HG02885 (cell line): ENCODE measurements at regions not wholly inside any gene's neighbourhood (a gene's known extent, or its start where the extent isn't known, plus 50 kb on each side); places are given as distances from the start of the nearest gene placed in this dataset.

Experiments
- ATAC-seq: cut with Tn5 transposase; IDR thresholded peaks from one replicate; pipeline ENCODE4 v1.9.1; 2021; ENCODE audit warnings: mild to moderate bottlenecking; ENCODE audit not compliant: unreplicated experiment, poor library complexity

DNA sequence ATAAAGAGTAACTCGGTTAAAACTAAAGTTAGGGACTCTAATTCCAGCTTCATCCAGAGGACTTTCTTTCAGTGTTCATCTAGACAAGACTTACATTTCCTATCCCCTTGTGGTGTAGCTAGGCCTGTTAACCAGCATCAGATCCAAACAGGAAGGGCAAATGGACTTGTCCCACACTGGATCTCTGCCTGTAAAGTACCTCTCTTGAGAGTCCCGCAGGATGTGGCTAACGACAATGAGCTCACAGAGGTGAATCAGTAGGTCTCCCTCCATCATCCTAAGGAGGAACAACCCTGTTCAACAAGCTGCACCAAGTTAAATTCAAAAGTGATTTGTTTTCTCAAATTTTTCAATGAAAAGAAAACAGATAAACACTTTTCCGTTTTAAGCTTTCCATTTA is 412.3 kb upstream of the RGPD4 start:
- ATAC-seq, result no peak

- ATAC-seq, result no peak
Measured at GRCh38 chr2:107418708-107419107, 408.0 kb upstream of the RGPD4 start.

GRCh38 chr2:107419191-107419590 is 407.5 kb upstream of the RGPD4 start:
- no peak for ATAC-seq

DNA sequence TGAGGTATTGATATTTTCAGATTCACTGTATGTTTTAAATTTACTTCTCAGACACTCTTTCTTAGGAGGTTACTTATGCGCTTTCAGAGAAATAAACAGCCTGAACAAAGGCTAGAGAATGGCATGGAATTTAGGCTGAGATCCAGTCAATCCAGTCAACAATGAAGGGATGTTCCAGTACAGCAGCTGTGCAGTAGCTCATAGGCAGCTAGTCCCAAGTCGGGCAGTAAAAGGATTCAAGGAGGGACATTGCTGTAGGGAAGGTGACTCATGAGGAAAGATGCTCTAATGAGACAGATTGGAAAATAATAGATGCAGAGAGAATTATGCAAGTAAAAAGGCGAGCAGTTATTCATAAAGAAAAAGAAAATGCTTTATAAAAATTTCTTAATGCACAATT is 397.9 kb upstream of the RGPD4 start:
- ATAC-seq, result no peak

DNA sequence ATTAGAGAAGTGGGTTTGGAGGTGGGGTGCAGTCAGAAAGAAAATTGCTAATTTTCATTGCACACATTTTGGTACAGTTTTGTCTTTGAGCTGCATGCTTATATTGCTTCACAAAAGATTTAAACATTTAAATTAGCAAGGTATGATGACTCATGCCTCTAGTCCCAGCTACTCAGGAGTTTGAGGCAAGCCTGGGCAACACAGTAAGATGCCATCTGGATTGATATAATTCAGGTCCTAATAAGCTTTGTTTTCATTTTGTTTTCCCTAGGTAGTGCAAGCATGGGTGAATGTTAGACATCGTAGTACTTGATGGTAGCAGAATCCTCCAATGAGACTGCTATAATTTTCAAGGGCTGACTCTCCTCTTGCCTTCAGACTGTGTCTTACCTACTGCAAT is 396.7 kb upstream of the RGPD4 start:
- no peak for ATAC-seq

DNA sequence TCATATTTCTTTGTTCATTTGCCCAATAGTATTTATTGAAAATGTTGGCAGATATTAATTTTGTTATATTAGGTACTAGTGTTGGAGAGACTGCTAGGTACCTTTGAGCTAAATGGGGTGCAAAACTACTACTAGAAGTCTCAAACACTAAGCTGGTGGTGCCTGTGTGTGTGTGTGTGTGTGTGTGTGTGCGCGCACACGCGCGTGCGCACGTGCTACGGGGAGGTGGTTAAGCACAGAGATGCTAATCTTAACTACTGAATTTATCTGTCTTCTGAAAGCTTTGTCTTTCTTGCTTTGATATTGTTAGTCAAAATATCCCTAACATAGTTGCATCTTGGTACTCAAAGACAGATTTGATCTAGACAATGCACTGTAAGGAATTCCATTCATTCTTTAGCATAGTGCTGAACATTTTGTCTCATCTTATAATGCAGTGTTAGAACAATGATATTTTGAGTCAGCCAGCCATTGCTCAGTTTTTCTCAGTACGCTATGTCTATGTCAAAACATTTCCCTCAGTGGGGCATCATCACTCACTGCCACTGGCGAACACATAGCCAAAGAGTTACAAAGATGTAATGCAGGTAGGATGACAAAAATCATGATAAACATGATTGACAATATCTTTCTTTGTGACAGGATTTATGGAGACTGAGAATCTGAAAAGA is 396.0 kb upstream of the RGPD4 start:
- ATAC-seq, result no peak

DNA sequence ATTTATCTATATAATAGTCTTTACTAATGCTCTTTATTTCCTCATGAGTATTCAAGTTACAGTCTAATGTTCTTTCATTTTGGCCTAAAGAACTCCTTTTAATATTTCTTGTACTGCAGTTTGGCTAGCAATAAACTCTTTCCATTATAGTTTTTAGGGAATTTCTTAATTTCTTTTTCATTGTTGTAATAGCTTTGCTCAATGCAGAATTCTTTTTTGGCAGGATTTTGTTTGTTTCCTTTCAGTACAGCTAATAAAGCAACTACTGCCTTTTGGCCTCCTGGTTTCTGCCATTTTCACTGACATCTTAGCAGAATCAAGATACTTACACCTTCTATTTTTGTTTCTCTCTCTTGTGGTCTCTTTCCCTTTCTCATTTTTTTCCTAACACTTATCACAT is 390.4 kb upstream of the RGPD4 start:
- no peak for ATAC-seq

DNA sequence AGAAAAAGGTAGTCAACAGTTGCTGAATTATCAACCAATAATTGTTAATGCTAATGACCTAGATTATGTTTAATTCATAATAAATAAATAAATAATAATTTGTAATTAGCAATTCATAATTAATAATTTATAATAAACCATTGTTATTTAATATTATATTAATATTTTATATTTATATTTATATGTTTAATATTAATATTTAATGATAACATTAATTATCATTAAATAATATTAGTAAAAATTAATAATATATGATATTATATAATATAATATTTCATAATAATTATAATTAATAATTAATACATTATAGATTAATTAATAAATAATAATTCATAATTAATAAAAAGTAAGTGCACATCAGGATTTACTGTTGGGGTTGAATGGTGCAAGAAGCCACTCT is 389.4 kb upstream of the RGPD4 start:
- ATAC-seq, result no peak

DNA sequence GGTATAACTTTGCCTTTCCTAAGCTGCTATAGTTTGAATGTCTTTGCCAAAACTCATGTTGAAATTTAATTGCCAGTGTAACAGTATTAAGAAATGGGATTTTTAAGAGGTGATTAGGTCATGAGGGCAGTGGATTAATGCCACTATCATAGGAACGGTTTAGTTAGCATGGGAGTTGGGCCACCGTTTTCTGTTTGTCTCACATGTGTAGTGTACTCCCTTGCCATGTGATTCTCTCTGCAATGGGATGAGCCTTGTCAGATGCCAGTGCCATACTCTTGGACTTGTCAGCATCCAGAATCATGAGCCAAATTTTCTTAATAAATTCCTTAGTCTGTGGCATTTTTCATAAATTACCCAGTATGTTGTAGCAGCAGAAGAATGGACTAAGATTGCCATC is 388.9 kb upstream of the RGPD4 start:
- no peak for ATAC-seq

DNA sequence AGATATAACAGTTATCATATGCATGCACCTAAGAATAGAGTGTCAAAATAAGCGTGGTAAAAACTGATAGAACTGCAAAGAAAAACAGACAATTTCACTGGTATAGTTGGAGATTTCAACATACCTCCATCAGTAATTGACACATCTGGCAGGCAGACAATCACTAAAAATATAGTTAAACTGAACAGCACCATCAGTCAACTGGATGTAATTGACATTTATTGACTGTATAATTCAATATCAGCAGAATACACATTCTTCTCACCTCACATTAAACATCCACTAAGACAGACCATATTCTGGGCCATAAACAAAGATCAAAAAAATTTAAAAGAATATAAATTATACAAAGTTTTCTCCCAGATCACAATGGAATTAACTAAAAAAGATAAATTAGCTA is 378.5 kb upstream of the RGPD4 start:
- no peak for ATAC-seq

DNA sequence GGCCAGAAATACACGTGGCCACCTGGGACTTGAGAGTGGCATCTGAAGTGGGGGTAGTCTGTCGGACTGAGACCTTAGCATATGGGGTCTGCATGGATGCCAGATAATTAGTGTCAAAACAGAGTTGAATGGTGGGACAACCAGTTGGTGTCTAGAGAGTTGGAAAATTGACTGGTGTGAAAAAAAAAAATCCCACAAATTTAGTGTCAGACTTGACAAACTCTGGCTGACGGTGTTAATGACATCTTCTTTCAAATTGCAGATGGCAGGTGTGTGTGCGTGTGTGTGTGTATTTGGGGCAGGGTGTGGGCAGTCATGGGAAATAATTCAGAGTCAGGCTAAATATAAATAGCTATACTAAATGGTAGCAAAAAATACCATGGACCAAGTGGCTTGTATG is 365.4 kb upstream of the RGPD4 start:
- ATAC-seq, result no peak

- no peak for ATAC-seq
Measured at GRCh38 chr2:107462181-107462580, 364.5 kb upstream of the RGPD4 start.

DNA sequence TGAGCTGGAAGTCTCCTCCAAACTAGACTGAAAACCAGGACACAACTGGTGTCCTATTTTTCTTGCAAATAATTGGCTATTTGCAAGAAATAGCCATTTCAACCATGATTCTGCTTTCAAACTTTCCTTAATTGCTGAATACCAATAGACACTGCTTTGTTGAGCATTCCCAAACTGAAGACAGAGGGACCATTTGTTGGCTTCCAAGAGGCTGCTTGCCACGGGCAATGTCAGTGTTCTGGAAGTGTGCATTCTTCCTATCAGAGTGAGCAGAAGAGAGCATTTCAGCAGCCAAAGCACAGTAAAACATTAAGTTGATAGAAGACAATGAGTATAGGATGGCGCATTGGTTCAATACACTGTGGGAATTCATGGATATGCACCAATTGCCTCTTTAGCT is 360.5 kb upstream of the RGPD4 start:
- no peak for ATAC-seq

DNA sequence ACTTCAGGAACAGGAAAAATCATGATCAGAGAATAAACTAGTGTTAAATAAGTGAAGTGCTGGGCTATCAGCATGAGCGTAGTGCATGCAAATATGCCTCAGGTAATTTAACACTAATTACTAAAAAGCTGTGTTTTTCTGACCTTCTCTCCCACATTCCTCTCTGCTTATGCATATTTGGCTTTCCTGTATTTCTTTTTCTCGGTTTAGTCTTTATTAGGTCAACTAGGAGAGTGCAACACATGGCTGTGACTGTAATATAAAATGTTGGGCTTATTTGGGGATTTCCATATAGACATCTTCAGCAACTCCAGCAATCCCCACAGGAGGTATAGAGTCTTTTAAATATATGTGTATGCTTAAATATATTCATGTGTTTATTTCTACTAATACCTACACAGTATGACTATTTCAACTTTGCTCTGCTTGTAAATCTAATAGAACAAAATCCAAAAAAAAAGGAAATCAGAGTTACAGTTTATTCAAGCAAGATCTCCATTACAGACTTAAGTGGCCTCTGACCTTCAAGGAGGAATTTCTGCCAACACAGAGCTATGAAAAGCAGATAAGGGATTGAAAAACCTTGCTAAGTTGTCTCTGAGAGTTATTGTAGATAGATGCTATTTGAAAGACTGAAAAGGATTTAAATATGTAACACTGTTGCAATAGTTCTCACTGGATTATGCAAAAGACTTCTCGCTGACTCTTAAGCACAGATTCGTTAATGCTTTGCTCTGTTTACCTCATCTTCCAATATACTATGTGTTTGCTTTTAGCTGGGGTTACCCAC is 359.5 kb upstream of the RGPD4 start:
- ATAC-seq, result no peak

- no peak for ATAC-seq
Measured at GRCh38 chr2:107469437-107469995, 357.2 kb upstream of the RGPD4 start.

DNA sequence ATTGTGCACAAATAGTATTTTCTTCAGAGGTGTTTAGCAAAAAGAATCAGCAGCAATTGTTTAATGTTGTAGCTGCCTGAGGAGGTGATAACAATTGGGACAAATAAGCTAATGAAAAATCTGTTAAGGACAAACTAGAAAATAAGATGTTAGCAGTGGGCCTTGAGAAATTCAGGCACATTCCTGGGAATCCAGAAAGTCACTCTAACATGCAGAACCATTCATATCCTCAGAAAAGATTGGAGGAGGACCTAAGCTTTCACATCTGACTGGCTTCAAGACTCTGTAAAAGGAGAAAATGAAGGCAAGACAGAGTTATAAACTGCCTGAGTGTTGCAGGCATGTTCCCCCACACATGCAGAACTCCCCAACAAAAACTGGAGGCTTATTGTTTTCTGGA is 353.5 kb upstream of the RGPD4 start:
- ATAC-seq, result no peak

- no peak for ATAC-seq
Measured at GRCh38 chr2:107475859-107476258, 350.8 kb upstream of the RGPD4 start.

GRCh38 chr2:107502539-107502938 is 324.2 kb upstream of the RGPD4 start:
- ATAC-seq, result no peak

DNA sequence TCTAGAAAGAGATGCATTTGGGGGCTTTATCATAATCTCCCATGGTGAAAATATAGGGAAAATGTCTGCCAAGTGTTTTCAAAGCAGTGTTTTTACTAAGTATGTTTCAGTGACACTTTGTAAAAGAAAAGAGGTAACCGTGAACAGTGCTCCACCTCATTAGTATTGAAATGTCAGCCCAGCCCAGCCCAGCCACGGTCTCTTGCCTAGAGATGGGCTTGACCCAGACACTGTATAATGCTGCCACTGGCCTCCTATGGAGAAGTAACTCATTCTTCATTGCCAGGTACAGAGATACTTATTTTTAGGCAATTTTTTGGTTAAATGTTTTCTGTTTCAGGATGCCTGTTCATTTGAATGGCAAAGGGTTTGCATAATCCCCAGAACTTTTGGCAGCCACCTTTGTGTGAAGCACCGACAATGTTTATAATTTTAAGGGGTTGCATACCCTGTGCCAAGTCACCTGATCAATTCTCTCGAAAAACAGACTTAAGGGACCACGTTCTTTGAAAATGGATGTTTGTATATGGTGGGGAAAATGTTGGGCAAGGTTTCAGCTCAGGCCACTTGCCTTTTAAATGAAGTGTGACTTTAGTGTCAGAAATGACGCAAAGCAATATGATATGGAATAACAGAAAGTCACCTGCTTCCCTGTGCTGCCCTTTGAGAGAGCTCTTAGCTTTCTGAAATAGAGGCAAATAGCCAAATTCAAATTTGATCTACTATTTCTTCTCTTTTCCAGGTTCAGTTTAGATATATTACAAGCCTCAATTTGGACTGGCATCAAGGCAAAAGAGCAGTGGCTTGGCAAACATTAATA is 314.5 kb upstream of the RGPD4 start:
- no peak for ATAC-seq

DNA sequence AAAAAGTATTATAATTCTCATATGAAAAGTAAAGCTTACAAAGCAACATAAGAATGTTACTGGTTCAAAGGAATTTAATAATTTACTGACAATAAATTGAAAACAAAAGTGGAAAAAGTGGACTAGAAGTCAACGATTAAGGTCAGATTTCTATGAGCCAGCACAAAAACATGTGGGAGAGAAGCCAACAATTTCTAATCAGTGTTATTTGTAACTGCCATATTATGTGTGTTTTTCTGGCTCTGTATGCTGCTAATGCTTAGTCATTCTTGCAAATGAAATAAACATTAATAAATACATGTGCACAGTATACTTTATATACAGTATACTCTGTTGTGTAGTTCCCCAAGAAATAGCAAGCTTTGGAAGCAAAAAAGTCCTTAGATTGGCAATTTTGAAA is 301.3 kb upstream of the RGPD4 start:
- ATAC-seq, result no peak

- no peak for ATAC-seq
Measured at GRCh38 chr2:107529146-107529545, 297.5 kb upstream of the RGPD4 start.
